Tibial artery (tissue), 4 donors: ENCODE measurements at regions not wholly inside any gene's neighbourhood (a gene's known extent, or its start where the extent isn't known, plus 50 kb on each side); places are given as distances from the start of the nearest gene placed in this dataset.

Experiments
- DNase-seq, 2 donors: peaks; one replicate each; pipeline ENCODE4 v3.0.0-alpha.2; 2019
- H3K27ac ChIP-seq, 2 donors: fragments of 200-600 bp; sonication (generic) in 1 of 2; 1 replicate in 1 of 2; 2 replicates in 1 of 2; pipeline ENCODE4 v1.5.1; 2018 to 2019; ENCODE audit warnings: mild to moderate bottlenecking in 1 of 2
- H3K27me3 ChIP-seq, 2 donors: fragments of 200-600 bp; sonication (generic) in 1 of 2; one replicate each; pipeline versions ENCODE4 v1.5.1 to v1.6.0; 2016 to 2019
- H3K36me3 ChIP-seq, 3 donors: fragments of 200-600 bp; sonication (generic) in 2 of 3; one replicate each; pipeline ENCODE4 v1.5.1; 2016 to 2019; ENCODE audit warnings: mild to moderate bottlenecking in 2 of 3
- H3K4me1 ChIP-seq, 4 donors: fragments of 200-600 bp; sonication (generic) in 2 of 4; 1 replicate in 3 of 4; 2 replicates in 1 of 4; pipeline ENCODE4 v1.5.1; 2016 to 2019
- H3K4me3 ChIP-seq, 2 donors: fragments of 200-600 bp; sonication (generic) in 1 of 2; 1 replicate in 1 of 2; 2 replicates in 1 of 2; pipeline ENCODE4 v1.5.1; 2018 to 2019; ENCODE audit warnings: mild to moderate bottlenecking in 2 of 2
- H3K9me3 ChIP-seq, 3 donors: fragments of 200-600 bp; sonication (generic) in 1 of 3; one replicate each; pipeline ENCODE4 v1.5.1; 2016 to 2019
- intact Hi-C: fragments of 100-400 bp; cut with DNase I; formaldehyde crosslinking; loops from one replicate; pipeline ENCODE4 v1.15.0; 2023; ENCODE audit warnings: low total_unique reads
- TF ChIP-seq, protein P1 (sequence below), 2 experiments: fragments of 200-600 bp in 1 of 2; fragments of 450-650 bp in 1 of 2; IDR thresholded peaks; one replicate each; pipeline ENCODE4 v1.5.1; 2017 to 2019; ENCODE audit warnings: antibody characterized with exemption in 2 of 2, mild to moderate bottlenecking in 1 of 2, moderate library complexity in 1 of 2

DNA sequence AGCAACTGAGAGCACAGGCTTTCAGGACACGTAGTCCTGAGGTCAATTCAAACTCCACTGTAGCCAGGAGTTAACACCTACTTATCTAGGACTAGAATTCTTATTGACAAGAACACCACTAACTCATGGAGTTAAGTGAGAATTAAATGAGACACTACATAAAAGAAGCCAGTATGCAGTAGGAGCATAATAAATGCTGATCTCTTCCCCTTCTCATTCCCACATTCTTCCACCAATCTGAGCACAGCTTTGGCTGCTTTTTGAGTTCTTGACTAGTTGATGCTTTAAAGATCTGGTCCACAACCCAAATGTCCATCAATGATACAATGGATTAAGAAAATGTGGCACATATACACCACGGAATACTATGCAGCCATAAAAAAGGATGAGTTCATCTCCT is 55.2 kb downstream of the TTC32 start:
- TF ChIP-seq, protein P1, sequence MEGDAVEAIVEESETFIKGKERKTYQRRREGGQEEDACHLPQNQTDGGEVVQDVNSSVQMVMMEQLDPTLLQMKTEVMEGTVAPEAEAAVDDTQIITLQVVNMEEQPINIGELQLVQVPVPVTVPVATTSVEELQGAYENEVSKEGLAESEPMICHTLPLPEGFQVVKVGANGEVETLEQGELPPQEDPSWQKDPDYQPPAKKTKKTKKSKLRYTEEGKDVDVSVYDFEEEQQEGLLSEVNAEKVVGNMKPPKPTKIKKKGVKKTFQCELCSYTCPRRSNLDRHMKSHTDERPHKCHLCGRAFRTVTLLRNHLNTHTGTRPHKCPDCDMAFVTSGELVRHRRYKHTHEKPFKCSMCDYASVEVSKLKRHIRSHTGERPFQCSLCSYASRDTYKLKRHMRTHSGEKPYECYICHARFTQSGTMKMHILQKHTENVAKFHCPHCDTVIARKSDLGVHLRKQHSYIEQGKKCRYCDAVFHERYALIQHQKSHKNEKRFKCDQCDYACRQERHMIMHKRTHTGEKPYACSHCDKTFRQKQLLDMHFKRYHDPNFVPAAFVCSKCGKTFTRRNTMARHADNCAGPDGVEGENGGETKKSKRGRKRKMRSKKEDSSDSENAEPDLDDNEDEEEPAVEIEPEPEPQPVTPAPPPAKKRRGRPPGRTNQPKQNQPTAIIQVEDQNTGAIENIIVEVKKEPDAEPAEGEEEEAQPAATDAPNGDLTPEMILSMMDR (IDR thresholded peaks at IDR 0.05), result no peak
- H3K4me3 ChIP-seq, result no peak overlapping the region
- H3K9me3 ChIP-seq, result no peaks in the 10 kb centered on the region
- no peak for DNase-seq
- no peak overlapping the region for H3K27ac ChIP-seq
- no peaks in the 10 kb centered on the region for H3K36me3 ChIP-seq
- no peaks in the 10 kb centered on the region for H3K4me1 ChIP-seq
- no peaks in the 10 kb centered on the region for H3K27me3 ChIP-seq
- intact Hi-C loops, result no loop called here

DNA sequence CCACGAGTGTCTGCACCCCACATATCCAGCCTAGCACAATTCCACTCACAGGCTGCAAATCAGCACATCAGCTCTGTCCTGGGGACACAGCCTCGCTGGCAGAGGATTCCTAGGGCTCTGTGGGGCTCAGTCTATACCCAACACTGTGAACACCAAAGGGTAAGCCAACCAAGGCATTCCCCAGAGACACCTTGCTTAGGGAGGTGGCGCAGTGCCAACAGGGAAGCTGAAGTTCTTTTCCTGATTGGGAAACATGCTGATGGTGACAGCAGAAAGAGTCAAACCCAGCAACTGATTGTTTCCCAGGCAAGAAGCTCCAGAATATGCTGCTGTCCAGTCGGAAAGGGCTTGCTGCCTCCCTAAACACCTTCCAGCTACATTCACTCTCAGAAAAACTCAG is 55.8 kb downstream of the TTC32 start:
- Histone ChIP-seq H3K27ac (no peak overlapping the region), H3K9me3 (no peaks in the 10 kb centered on the region), H3K27me3 (no peaks in the 10 kb centered on the region), H3K36me3 (no peaks in the 10 kb centered on the region), H3K4me1 (no peaks in the 10 kb centered on the region), H3K4me3 (no peak overlapping the region)
- TF ChIP-seq, protein P1 (IDR thresholded peaks at IDR 0.05), result no peak
- DNase-seq, result no peak
- intact Hi-C loops, result no loop called here

DNA sequence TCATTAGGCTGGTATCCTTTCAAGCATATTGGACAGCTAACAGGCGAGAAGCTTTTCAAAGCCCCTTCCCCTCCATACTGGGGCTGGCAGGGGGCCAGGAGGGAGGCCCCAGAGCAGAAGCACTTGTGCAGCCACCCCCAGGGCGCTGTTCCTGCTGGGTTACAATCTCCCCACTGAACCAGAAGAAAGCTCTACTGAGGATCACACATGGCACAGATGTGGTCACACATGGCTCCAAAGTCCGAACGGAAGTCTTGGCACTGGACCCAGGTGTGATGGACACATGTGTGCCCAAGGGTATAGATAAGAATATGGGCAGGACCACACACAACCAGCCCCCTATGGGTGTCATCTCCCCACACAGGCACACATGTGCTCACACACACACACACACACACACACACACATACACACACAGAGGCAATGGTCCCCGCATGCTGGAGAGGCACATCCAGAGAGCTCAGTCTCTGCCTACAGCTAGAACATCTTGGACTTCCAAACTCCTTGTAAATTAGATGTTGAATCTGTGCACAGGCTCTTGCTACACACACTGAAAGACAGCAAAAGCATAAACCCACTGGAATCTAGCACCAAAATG is 56.4 kb downstream of the TTC32 start:
- Histone ChIP-seq H3K4me3 (no peak overlapping the region), H3K27ac (no peak overlapping the region), H3K36me3 (no peaks in the 10 kb centered on the region), H3K27me3 (no peaks in the 10 kb centered on the region), H3K4me1 (no peaks in the 10 kb centered on the region), H3K9me3 (no peaks in the 10 kb centered on the region)
- intact Hi-C loops, result no loop called here
- DNase-seq, result no peak
- TF ChIP-seq, protein P1 (IDR thresholded peaks at IDR 0.05), result no peak

DNA sequence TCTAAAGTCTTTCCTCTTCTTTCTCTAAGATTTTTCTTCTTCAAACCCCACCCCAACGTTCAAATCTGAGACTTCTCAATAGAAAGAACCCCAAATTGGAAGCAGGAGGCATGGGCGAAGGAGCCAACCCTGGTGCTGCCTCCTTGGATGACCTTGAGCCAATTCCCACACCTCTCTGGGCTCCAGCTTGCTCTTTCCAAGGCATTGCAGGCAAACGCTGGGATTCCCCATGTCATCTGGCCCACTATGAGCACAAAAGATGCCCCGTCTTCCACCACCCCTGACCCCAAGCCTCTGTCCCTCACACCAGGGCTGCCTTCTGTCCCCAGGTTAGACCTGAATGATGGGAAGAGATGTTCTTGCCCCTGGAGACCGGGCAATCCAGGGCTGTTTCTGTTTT is 57.0 kb downstream of the TTC32 start:
- H3K4me1 ChIP-seq, result no peaks in the 10 kb centered on the region
- no peak overlapping the region for H3K4me3 ChIP-seq
- intact Hi-C loops, result no loop called here
- DNase-seq, result no peak
- TF ChIP-seq, protein P1 (IDR thresholded peaks at IDR 0.05), result no peak
- H3K27me3 ChIP-seq, result no peaks in the 10 kb centered on the region
- H3K36me3 ChIP-seq, result no peaks in the 10 kb centered on the region
- no peak overlapping the region for H3K27ac ChIP-seq
- no peaks in the 10 kb centered on the region for H3K9me3 ChIP-seq

DNA sequence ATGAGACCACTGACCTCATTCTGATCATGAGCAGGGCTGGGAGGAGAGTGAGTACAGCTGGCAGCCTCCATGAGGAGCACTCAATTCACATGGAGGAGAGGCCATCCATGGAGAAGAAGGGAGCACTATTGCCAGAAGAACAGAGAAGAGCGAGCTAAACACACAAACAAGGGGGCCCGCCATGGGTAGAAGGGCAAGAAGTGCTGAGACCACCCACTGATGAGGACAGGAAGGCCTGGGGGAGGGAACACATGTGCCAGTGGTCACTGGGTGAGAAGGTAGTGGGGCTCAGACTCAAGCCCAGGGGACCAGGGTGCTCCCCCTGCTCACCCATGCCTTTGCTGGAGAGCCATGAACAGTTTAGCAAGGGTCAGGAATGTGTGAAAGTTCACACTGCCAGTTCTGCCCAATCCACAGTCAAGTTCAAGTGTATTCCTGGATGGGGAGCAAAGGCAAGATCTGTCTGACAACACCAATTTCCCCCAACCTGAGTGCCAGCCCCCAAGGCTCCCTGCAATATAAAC is 57.7 kb downstream of the TTC32 start:
- H3K4me3 ChIP-seq, result no peak overlapping the region
- no peaks in the 10 kb centered on the region for H3K36me3 ChIP-seq
- no peaks in the 10 kb centered on the region for H3K9me3 ChIP-seq
- H3K27me3 ChIP-seq, result no peaks in the 10 kb centered on the region
- intact Hi-C loops, result no loop called here
- H3K27ac ChIP-seq, result no peak overlapping the region
- no peak for DNase-seq
- TF ChIP-seq, protein P1 (IDR thresholded peaks at IDR 0.05), result no peak
- no peaks in the 10 kb centered on the region for H3K4me1 ChIP-seq
